ENCODE measurements at regions not wholly inside any gene's neighbourhood (a gene's known extent, or its start where the extent isn't known, plus 50 kb on each side); places are given as distances from the start of the nearest gene placed in this dataset.
A peak's percentile ranks its signal among the peaks of the same experiment; 100 is the strongest.

DNA sequence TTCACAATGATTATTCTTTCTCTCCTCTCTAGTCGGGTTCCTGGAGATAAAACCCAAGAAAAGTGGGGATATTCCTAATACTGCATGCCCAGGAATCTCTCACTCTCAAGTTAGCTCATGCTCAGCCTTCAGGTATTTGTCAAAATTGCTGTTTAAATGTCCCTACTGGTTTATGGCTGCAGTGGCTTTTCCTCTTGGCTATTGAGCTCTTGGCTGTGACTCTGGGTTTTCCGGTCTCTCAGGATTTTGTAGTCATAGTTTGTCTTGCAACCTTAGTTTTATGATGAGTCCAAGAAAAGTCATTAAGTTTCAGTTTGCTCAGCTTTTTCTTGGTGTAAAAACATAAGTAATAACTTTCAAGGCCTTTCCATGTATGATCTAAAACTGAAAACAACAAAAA lies 820.7 kb upstream of the HS6ST1 start:
- no peaks in the 10 kb centered on the region for H3K4me1 Mint-ChIP-seq
- no peaks in the 10 kb centered on the region for H3K9me3 Mint-ChIP-seq
- H3K4me3 Mint-ChIP-seq: no peak overlapping the region
- H3K36me3 Mint-ChIP-seq: no peaks in the 10 kb centered on the region
- H3K27me3 Mint-ChIP-seq: peaks cover 11% of the 10 kb centered on the region
- no peak for ATAC-seq
- H3K27ac Mint-ChIP-seq: no peak overlapping the region

DNA sequence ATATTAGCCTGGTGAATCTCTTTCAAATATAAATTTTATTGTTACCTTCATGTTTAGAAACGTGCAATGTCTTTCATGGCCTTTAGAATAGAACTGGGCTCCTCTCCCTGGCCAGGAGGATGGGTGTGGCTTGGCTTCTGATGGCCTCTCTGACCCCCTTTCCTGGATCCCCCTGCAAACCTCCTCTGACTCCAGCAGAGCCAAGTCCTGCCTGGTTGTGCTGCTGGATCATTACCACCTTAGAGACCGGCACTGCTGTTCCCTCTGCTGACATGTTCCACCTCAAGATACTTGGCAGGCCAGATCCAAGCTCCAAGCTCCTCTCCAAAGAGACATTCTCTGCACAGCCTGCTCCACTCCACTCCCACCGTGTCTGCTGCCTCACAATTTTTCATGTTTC lies 823.8 kb upstream of the HS6ST1 start:
- H3K36me3 Mint-ChIP-seq: no peaks in the 10 kb centered on the region
- H3K27me3 Mint-ChIP-seq: peaks cover 11% of the 10 kb centered on the region
- H3K4me3 Mint-ChIP-seq: no peak overlapping the region
- no peaks in the 10 kb centered on the region for H3K4me1 Mint-ChIP-seq
- H3K27ac Mint-ChIP-seq: no peak overlapping the region
- no peaks in the 10 kb centered on the region for H3K9me3 Mint-ChIP-seq
- ATAC-seq: no peak

DNA sequence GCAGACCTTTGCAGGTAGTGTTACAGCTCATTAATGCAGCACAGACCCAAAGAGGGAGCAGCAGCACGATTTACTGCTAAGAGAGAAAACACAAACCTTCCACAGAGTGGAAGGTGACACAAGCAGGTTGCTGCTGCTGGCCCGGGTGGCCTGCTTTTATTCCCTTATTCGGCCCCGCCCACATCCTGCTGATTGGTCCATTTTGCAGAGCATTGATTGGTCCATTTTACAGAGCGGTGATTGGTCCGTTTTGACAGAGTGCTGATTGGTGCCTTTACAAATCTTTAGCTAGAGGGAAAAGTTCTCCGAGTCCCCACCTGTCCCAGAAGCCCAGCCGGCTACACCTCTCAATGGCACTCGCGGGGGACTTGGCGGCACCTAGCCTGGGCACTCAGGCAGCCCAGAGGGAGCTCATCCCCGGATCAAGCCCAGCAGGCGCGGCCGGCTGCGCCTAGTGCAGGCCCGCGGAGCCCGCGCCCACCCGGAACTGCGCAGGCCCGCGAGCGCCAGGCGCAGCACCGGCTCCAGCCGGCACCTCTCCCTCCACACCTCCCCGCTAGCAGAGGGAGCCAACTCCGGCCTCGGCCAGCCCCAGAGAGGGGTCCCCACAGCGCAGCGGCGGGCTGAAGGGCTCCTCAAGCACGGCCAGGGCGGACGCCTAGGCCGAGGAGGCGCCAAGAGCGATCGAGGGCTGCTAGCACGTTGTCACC lies 825.6 kb upstream of the HS6ST1 start:
- no peaks in the 10 kb centered on the region for H3K4me1 Mint-ChIP-seq
- H3K4me3 Mint-ChIP-seq: no peak overlapping the region
- H3K27ac Mint-ChIP-seq: no peak overlapping the region
- no peaks in the 10 kb centered on the region for H3K36me3 Mint-ChIP-seq
- peak; percentile 45 for ATAC-seq
- peaks cover under 1% of the 10 kb centered on the region for H3K9me3 Mint-ChIP-seq
- peaks cover 11% of the 10 kb centered on the region for H3K27me3 Mint-ChIP-seq

DNA sequence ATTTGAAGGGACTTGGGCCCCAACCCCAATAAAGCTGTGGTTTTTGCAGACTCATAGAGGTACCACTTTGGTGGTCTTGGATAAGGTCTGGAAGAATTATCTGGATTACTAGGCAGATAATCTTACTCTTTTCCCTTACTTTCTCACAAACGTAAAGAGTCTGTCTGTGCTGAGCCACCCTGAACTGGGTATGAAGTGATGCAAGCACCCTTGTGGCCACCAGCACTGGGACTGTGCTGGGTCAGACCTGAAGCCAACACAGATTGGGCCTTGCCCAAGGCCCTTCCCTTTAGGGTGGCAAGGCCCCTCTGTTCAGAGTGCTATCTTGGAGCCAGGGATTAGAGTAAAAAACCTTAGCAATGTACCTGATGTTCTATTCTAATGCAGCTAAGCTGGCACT lies 827.0 kb upstream of the RAB6C start:
- no peak for ATAC-seq
- no peak overlapping the region for H3K27ac Mint-ChIP-seq
- H3K27me3 Mint-ChIP-seq: peaks cover 19% of the 10 kb centered on the region
- peaks cover 11% of the 10 kb centered on the region for H3K9me3 Mint-ChIP-seq
- no peaks in the 10 kb centered on the region for H3K36me3 Mint-ChIP-seq
- no peak overlapping the region for H3K4me3 Mint-ChIP-seq
- no peaks in the 10 kb centered on the region for H3K4me1 Mint-ChIP-seq

DNA sequence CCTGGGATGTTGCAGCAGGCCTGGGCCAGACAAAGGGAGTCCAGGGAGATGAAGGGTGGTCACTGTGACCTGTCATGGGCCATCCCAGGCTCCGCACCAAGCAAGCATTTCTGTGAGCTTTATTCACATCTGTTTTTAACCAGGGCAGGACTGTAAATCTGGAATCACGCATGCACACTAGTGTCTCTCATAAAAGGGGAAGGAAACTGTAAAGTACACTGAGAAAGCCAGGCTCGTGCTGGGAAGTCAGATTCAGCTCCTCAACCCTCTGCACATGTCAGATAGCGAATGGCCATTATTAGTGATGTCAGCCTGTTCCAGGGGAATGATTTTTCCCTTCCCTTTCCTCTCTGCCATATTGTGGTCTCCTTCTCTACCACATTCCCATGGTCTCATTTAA lies 818.6 kb upstream of the RAB6C start:
- H3K4me3 Mint-ChIP-seq: no peak overlapping the region
- no peaks in the 10 kb centered on the region for H3K9me3 Mint-ChIP-seq
- no peak overlapping the region for H3K27ac Mint-ChIP-seq
- H3K4me1 Mint-ChIP-seq: no peaks in the 10 kb centered on the region
- no peak for ATAC-seq
- H3K36me3 Mint-ChIP-seq: no peaks in the 10 kb centered on the region
- peaks cover 42% of the 10 kb centered on the region for H3K27me3 Mint-ChIP-seq

DNA sequence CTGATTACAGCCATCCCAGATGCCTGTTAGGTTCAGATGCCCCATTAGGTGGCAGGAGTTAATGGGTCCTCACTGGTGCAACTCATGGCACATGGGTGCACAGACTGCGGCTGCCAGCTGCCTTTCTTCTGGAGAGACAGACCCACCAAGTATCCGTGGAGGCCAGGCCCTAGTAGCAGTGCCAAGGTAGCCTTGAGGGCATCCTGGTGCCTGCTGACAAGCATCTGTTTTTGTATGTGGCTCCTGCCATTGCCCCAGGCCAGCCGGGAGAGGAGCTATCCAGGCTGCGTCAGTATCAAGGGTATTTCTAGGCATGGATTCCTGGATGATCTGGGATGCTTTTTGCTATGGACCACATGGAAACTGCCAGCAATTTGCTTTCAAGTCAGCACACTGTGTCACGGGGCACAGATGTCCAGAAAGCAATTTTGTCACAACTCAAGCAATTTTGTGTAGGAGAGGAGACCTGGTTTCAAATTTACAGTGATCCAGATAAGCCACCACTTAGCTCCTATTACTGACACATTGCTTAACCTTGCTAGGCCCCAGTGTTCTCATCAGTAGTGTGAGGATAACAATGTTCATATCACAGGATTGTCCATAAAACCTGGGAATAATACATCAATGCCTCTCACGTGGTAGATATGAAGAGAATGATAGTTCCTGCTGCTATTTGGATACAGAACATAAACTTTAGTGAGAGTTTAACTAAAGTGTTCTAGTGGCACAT lies 815.1 kb upstream of the RAB6C start:
- peak; percentile 10 for ATAC-seq
- H3K4me1 Mint-ChIP-seq: no peaks in the 10 kb centered on the region
- H3K36me3 Mint-ChIP-seq: no peaks in the 10 kb centered on the region
- H3K4me3 Mint-ChIP-seq: no peak overlapping the region
- H3K27ac Mint-ChIP-seq: no peak overlapping the region
- peaks cover 41% of the 10 kb centered on the region for H3K27me3 Mint-ChIP-seq
- H3K9me3 Mint-ChIP-seq: no peaks in the 10 kb centered on the region

DNA sequence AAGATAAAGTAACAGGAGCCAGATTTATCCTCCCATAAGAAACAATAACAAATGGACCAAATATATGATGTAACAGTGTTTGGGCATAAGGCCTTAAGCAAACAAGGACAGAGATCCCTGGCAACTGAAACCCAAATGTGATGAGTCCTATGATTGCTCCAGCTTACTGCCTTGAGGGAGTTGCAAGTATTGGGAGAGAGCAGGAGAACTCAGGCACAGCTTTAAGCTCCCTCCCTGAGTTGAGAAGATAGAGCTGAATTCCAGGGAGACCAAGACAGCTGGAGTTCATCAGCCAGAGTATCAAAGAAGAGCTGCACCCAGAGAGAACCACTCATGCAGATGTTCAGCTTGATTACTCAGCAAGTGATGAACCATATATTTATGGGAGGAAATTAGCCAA lies 814.5 kb upstream of the RAB6C start:
- no peak for ATAC-seq
- Mint-ChIP-seq H3K4me3 (no peak overlapping the region), H3K9me3 (no peaks in the 10 kb centered on the region), H3K36me3 (no peaks in the 10 kb centered on the region), H3K27me3 (peaks cover 41% of the 10 kb centered on the region), H3K4me1 (no peaks in the 10 kb centered on the region), H3K27ac (no peak overlapping the region)

DNA sequence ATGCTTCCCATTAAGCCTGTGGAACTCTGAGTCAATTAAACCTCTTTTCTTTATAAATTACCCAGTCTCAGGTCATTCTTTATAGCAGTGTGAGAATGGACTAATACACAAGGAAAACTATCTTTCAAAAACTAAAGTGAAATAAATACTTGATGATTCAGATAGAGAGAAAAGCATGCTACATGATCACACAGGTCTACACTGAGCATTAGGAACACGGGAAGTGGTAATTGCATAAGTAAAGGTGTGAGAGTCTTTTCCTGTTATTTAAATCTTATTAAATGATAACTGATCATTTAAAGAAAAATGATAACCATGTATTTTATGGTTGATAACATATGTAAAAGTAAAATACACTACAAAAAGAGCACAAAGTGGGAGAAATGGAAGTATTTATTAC lies 812.0 kb upstream of the RAB6C start:
- Mint-ChIP-seq H3K4me3 (no peak overlapping the region), H3K4me1 (no peaks in the 10 kb centered on the region), H3K27me3 (peaks cover 33% of the 10 kb centered on the region), H3K9me3 (no peaks in the 10 kb centered on the region), H3K27ac (no peak overlapping the region), H3K36me3 (no peaks in the 10 kb centered on the region)
- no peak for ATAC-seq

DNA sequence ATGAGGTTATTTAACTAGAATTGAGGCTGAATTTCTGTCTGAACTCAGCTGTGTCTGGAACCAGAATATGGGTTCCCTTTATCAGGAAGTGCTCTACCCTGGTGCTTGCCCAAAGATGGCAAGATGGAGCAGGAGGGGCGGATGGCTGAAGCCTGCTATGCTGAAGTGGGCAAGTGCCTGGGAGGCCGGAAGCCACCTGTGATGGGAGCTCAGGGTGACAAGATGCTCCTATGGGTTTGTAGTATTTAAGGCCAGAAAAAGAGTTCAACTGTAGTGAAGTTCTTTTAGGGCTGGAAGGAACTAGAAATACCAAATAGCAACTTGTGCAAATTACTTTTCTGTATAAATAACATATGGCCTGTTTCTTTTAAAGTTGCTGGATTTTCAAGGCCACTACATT lies 808.9 kb upstream of the RAB6C start:
- Mint-ChIP-seq H3K4me3 (no peak overlapping the region), H3K9me3 (peaks cover 4% of the 10 kb centered on the region), H3K36me3 (no peaks in the 10 kb centered on the region), H3K27me3 (peaks cover 17% of the 10 kb centered on the region), H3K27ac (no peak overlapping the region), H3K4me1 (no peaks in the 10 kb centered on the region)
- ATAC-seq: no peak

DNA sequence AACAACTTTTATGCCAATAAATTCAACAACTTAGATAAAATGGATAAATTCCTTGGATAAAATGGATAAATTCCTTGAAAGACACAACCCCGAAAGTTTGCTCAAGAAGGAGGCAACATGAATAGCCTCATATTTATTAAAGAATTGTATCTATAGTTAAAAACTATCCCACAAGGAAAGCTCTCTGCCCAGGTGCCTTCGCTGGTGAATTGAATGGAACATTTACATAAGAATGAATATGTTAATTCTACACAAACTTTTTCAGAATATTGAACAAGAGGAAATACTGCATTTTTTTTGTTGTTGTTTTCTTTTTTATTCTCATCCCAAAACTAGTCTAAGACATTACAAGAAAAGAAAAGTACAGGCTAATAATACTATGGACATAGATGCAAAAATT lies 805.3 kb upstream of the RAB6C start:
- ATAC-seq: no peak
- Mint-ChIP-seq H3K27ac (no peak overlapping the region), H3K36me3 (no peaks in the 10 kb centered on the region), H3K9me3 (peaks cover 4% of the 10 kb centered on the region), H3K4me3 (no peak overlapping the region), H3K27me3 (no peaks in the 10 kb centered on the region), H3K4me1 (no peaks in the 10 kb centered on the region)

DNA sequence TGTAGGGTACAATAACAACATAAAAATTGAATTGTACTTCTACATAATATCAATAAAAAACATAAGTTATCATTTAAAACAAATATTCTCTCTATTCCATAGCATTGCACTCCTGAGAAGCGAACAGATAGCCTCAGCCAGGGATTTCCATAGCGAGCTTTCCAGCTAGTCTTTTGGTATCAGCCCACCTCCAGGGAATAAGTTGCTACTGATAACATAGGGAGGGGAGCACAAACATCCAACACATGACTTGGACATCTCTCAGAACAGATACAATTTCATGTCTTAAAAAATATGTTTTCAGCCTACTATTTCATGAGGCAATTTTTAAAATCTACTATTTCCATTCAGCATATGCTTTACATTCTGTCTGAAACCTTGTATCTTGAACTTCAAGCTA lies 804.4 kb upstream of the RAB6C start:
- Mint-ChIP-seq H3K9me3 (peaks cover 4% of the 10 kb centered on the region), H3K27me3 (no peaks in the 10 kb centered on the region), H3K27ac (no peak overlapping the region), H3K36me3 (no peaks in the 10 kb centered on the region), H3K4me1 (no peaks in the 10 kb centered on the region), H3K4me3 (no peak overlapping the region)
- ATAC-seq: no peak

DNA sequence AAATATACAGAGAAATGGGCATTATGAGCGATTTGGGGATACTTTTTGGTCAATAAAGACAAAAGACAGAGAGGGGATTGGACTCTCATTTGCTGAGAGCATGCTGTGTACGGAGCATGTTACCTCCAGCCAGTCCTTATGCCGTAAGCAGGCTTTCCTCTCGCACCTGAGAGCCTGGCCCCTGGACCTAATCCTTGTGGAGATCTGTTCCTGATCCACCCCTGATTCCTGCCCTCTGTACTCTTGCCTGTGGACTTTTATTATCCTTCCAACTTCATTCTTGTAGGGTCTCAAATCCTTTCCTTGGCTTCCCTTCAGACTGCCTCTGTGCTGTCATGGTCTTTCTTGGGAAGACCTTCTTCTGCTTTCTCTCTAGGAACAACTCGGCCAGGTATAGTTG lies 803.1 kb upstream of the RAB6C start:
- no peak for ATAC-seq
- no peak overlapping the region for H3K4me3 Mint-ChIP-seq
- H3K27me3 Mint-ChIP-seq: no peaks in the 10 kb centered on the region
- H3K9me3 Mint-ChIP-seq: peaks cover 4% of the 10 kb centered on the region
- H3K36me3 Mint-ChIP-seq: no peaks in the 10 kb centered on the region
- H3K27ac Mint-ChIP-seq: no peak overlapping the region
- H3K4me1 Mint-ChIP-seq: no peaks in the 10 kb centered on the region

DNA sequence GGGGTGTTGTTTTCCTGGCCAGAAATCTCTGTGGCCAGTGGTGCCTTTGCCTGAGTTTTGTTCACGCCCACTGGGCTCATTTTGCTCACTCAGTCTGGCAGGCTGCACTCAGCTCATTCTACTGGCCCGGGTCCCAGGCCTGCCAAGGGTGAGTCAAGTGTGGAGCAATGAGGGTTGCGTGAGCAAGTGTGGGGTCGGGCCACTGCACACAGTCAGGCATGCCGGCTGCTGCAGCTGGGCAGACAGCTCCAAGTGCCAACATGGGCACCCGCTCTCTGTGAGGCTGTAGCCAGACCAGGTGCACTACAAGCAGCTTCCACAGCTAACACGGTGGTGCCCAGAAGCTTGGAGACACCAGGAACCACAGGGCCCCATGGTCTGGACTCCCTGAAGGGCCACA lies 801.1 kb upstream of the RAB6C start:
- Mint-ChIP-seq H3K4me3 (no peak overlapping the region), H3K36me3 (no peaks in the 10 kb centered on the region), H3K27me3 (no peaks in the 10 kb centered on the region), H3K27ac (no peak overlapping the region), H3K9me3 (peaks cover 4% of the 10 kb centered on the region), H3K4me1 (no peaks in the 10 kb centered on the region)
- ATAC-seq: peak; percentile 32

DNA sequence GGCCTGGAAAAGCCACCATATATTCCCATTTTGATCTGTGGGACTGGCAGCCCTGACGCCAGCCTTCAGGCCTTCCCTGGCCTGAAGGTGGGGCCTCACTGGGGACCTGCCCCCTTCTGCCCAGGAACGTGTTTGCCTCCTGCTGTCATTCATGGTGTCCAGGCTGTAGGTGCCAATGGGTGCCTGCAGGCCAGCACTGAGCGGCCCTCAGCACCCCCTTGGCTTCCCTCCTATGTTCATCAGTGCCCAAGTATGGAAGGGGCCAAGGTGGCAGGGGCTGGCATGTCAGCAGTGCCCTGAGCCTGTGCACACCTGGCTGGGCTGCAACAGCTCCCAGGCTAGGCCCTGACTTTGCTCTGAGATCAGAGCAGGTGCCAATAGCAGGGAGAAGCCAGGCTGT lies 800.3 kb upstream of the RAB6C start:
- Mint-ChIP-seq H3K9me3 (no peaks in the 10 kb centered on the region), H3K27me3 (no peaks in the 10 kb centered on the region), H3K4me1 (no peaks in the 10 kb centered on the region), H3K4me3 (no peak overlapping the region), H3K36me3 (no peaks in the 10 kb centered on the region), H3K27ac (no peak overlapping the region)
- peak; percentile 10 for ATAC-seq

DNA sequence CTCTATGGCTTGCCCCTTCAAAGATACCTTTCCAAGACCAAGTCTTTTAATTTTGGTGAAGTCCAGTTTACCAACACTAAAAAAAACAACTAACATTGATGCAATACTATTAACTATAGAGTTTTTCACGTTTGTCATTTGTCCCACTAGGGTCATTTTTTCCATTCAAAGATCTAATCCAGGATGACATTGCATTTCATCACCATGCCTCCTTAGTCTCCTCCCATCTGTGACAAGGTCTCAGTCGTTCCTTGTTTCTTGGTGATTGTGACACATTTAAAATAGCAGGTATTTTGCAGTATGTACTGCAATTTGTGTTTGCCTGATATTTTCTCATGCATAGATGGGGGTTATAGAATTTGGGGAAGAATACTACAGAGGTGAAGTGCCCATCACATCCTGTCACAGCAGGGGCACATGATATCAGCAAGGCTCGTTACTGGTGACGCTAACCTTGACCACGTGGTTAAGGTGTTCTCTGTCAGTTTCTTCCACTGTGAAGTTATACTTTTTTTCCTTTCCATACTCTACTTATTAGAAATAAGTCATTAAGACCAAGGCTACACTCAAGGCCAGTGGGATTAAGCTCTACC lies 799.2 kb upstream of the RAB6C start:
- Mint-ChIP-seq H3K36me3 (no peaks in the 10 kb centered on the region), H3K27ac (no peak overlapping the region), H3K4me3 (no peak overlapping the region), H3K9me3 (no peaks in the 10 kb centered on the region), H3K4me1 (no peaks in the 10 kb centered on the region), H3K27me3 (no peaks in the 10 kb centered on the region)
- ATAC-seq: no peak

DNA sequence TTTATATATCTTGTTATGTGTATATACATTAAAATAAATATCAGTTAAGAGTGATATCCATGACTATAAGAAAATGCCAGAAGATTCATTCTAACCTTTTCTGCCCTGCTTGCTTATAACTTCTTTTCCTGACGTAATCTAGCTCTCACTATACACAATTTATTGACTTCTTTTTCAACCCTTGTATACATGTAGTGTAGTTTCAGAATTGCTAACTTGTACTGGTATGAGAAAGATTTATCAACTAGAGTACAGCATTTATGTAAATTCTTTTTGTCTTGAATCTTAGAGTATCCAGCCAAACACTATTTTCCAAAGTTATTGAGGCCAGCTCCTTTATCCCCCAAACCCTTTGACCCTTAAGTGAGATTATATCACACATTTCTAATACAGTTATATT lies 798.0 kb upstream of the RAB6C start:
- no peaks in the 10 kb centered on the region for H3K9me3 Mint-ChIP-seq
- ATAC-seq: no peak
- no peak overlapping the region for H3K4me3 Mint-ChIP-seq
- no peak overlapping the region for H3K27ac Mint-ChIP-seq
- H3K36me3 Mint-ChIP-seq: no peaks in the 10 kb centered on the region
- no peaks in the 10 kb centered on the region for H3K4me1 Mint-ChIP-seq
- H3K27me3 Mint-ChIP-seq: peaks cover under 1% of the 10 kb centered on the region

Data from stimulated activated memory B cell treated with anti-CD40 and anti-IgM and Interleukin-4, amounts not matched to agents 10 μg/mL and 1 μg/mL and 100 μg/mL, for 72 hours (primary cell).